ENCODE measurements at regions not wholly inside any gene's neighbourhood (a gene's known extent, or its start where the extent isn't known, plus 50 kb on each side); places are given as distances from the start of the nearest gene placed in this dataset.

GRCh38 chrX:10739426-10739825 lies 119.0 kb upstream of the MID1 start:
- no peak for TF ChIP-seq CTCF (IDR thresholded peaks at IDR 0.05 in 8 of 11, conservative IDR thresholded peaks at IDR 0.05 in 3 of 11)
- no peak for TF ChIP-seq POLR2A (IDR thresholded peaks at IDR 0.05)
- no peak for TF ChIP-seq POLR2AphosphoS5 (IDR thresholded peaks at IDR 0.05)
- Histone ChIP-seq H3K27ac (no peak overlapping the region), H3K36me3 (no peaks in the 10 kb centered on the region), H3K27me3 (replicated peaks in 1 of 7) (peaks cover 0 to 6% (median 0%) of the 10 kb centered on the region in 7 donors), H3K4me1 (no peaks in the 10 kb centered on the region), H3K4me3 (no peak overlapping the region), H3K9me3 (no peaks in the 10 kb centered on the region)
- intact Hi-C loops (cut with DNase I; ENCODE audit: low total_unique reads), result no loop called here
- DNase-seq, result no peak
- 31 to 58% (median 58%) methylated on average over 1 of the region's 1 CpG for WGBS, 5 donors

GRCh38 chrX:10741003-10741402 lies 120.6 kb upstream of the MID1 start:
- peaks cover 0 to 6% (median 0%) of the 10 kb centered on the region in 7 donors for H3K27me3 ChIP-seq (replicated peaks in 1 of 7)
- H3K27ac ChIP-seq, result no peak overlapping the region
- no peak for DNase-seq
- H3K36me3 ChIP-seq, result no peaks in the 10 kb centered on the region
- TF ChIP-seq POLR2A (IDR thresholded peaks at IDR 0.05) (no peak), CTCF (IDR thresholded peaks at IDR 0.05 in 8 of 11, conservative IDR thresholded peaks at IDR 0.05 in 3 of 11) (no peak), POLR2AphosphoS5 (IDR thresholded peaks at IDR 0.05) (no peak)
- 32 to 45% (median 40%) methylated on average over 3 of the region's 3 CpGs for WGBS, 5 donors
- no peaks in the 10 kb centered on the region for H3K9me3 ChIP-seq
- no peaks in the 10 kb centered on the region for H3K4me1 ChIP-seq
- intact Hi-C loops (cut with DNase I; ENCODE audit: low total_unique reads), result no loop called here
- H3K4me3 ChIP-seq, result no peak overlapping the region

GRCh38 chrX:10741550-10741949 lies 121.2 kb upstream of the MID1 start:
- H3K9me3 ChIP-seq, result no peaks in the 10 kb centered on the region
- DNase-seq, result no peak
- 53 to 73% (median 69%) methylated on average over 2 of the region's 2 CpGs for WGBS, 5 donors
- intact Hi-C loops (cut with DNase I; ENCODE audit: low total_unique reads), result no loop called here
- TF ChIP-seq POLR2A (IDR thresholded peaks at IDR 0.05) (no peak), CTCF (IDR thresholded peaks at IDR 0.05 in 8 of 11, conservative IDR thresholded peaks at IDR 0.05 in 3 of 11) (no peak), POLR2AphosphoS5 (IDR thresholded peaks at IDR 0.05) (no peak)
- H3K4me1 ChIP-seq, result no peaks in the 10 kb centered on the region
- H3K36me3 ChIP-seq, result no peaks in the 10 kb centered on the region
- peaks cover 0 to 6% (median 0%) of the 10 kb centered on the region in 7 donors for H3K27me3 ChIP-seq (replicated peaks in 1 of 7)
- no peak overlapping the region for H3K4me3 ChIP-seq
- no peak overlapping the region for H3K27ac ChIP-seq

- Histone ChIP-seq H3K27me3 (replicated peaks in 1 of 7) (peaks cover 0 to 6% (median 0%) of the 10 kb centered on the region in 7 donors), H3K27ac (no peak overlapping the region), H3K4me3 (no peak overlapping the region), H3K9me3 (no peaks in the 10 kb centered on the region), H3K4me1 (no peaks in the 10 kb centered on the region), H3K36me3 (no peaks in the 10 kb centered on the region)
- TF ChIP-seq POLR2AphosphoS5 (IDR thresholded peaks at IDR 0.05) (no peak), POLR2A (IDR thresholded peaks at IDR 0.05) (no peak), CTCF (IDR thresholded peaks at IDR 0.05 in 8 of 11, conservative IDR thresholded peaks at IDR 0.05 in 3 of 11) (no peak)
- no peak for DNase-seq
- intact Hi-C loops (cut with DNase I; ENCODE audit: low total_unique reads), result no loop called here
- 88 to 100% (median 91%) methylated on average over 2 of the region's 2 CpGs for WGBS, 5 donors
Measured at GRCh38 chrX:10743476-10743875, 123.1 kb upstream of the MID1 start.

Data from spleen (tissue), 11 donors.